ENCODE measurements at regions not wholly inside any gene's neighbourhood (a gene's known extent, or its start where the extent isn't known, plus 50 kb on each side); places are given as distances from the start of the nearest gene placed in this dataset.

- intact Hi-C loops (cut with micrococcal nuclease) = no loop called here
These were observed 175.7 kb upstream of the POU3F3 start for GRCh38 chr2:104678181-104678580.

GRCh38 chr2:104685591-104685990, 168.3 kb upstream of the POU3F3 start:
- intact Hi-C loops (cut with micrococcal nuclease) = no loop called here

GRCh38 chr2:104687147-104687546, 166.8 kb upstream of the POU3F3 start:
- intact Hi-C loops (cut with micrococcal nuclease) = no loop called here

GRCh38 chr2:104690255-104690984, 163.5 kb upstream of the POU3F3 start:
- intact Hi-C loops (cut with micrococcal nuclease) = no loop called here

- intact Hi-C loops (cut with micrococcal nuclease) = no loop called here
These were observed 155.6 kb upstream of the POU3F3 start for GRCh38 chr2:104698276-104698675.

- intact Hi-C loops (cut with micrococcal nuclease) = no loop called here
These were observed 152.5 kb upstream of the POU3F3 start for GRCh38 chr2:104701411-104701911.

GRCh38 chr2:104702031-104702850, 151.7 kb upstream of the POU3F3 start:
- intact Hi-C loops (cut with micrococcal nuclease) = no loop called here

GRCh38 chr2:104703669-104704068, 150.2 kb upstream of the POU3F3 start:
- intact Hi-C loops (cut with micrococcal nuclease) = no loop called here

GRCh38 chr2:104704496-104705245, 149.2 kb upstream of the POU3F3 start:
- intact Hi-C loops (cut with micrococcal nuclease) = no loop called here

GRCh38 chr2:104707056-104707455, 146.9 kb upstream of the POU3F3 start:
- intact Hi-C loops (cut with micrococcal nuclease) = no loop called here

GRCh38 chr2:104708967-104709366, 144.9 kb upstream of the POU3F3 start:
- intact Hi-C loops (cut with micrococcal nuclease) = no loop called here

GRCh38 chr2:104716061-104716460, 137.9 kb upstream of the POU3F3 start:
- intact Hi-C loops (cut with micrococcal nuclease) = no loop called here

- intact Hi-C loops (cut with micrococcal nuclease) = no loop called here
These were observed 120.5 kb upstream of the POU3F3 start for GRCh38 chr2:104733226-104733943.

GRCh38 chr2:104734937-104735586, 118.9 kb upstream of the POU3F3 start:
- intact Hi-C loops (cut with micrococcal nuclease) = no loop called here

GRCh38 chr2:104736026-104736425, 117.9 kb upstream of the POU3F3 start:
- intact Hi-C loops (cut with micrococcal nuclease) = no loop called here

- intact Hi-C loops (cut with micrococcal nuclease) = no loop called here
These were observed 112.1 kb upstream of the POU3F3 start for GRCh38 chr2:104741860-104742259.

- intact Hi-C loops (cut with micrococcal nuclease) = no loop called here
These were observed 109.4 kb upstream of the POU3F3 start for GRCh38 chr2:104744537-104744936.

GRCh38 chr2:104745846-104746245, 108.1 kb upstream of the POU3F3 start:
- intact Hi-C loops (cut with micrococcal nuclease) = no loop called here

GRCh38 chr2:104746299-104746698, 107.6 kb upstream of the POU3F3 start:
- intact Hi-C loops (cut with micrococcal nuclease) = no loop called here

- intact Hi-C loops (cut with micrococcal nuclease) = no loop called here
These were observed 107.1 kb upstream of the POU3F3 start for GRCh38 chr2:104746858-104747257.
